HL-60 (cell line): ENCODE measurements at regions not wholly inside any gene's neighbourhood (a gene's known extent, or its start where the extent isn't known, plus 50 kb on each side); places are given as distances from the start of the nearest gene placed in this dataset.

Experiments
- CTCF ChIP-seq: IDR thresholded peaks from one replicate; pipeline ENCODE4 v1.5.1; 2011; ENCODE audit warnings: low read length, control low read depth, inconsistent platforms; ENCODE audit not compliant: insufficient read depth
- POLR2AphosphoS5 ChIP-seq: IDR thresholded peaks from 2 replicates; pipeline ENCODE4 v1.6.1; 2012; ENCODE audit warnings: low read depth
- TF ChIP-seq, protein P1 (sequence below): IDR thresholded peaks from 2 replicates; pipeline ENCODE4 v1.6.1; 2012; ENCODE audit warnings: low read depth; ENCODE audit not compliant: insufficient replicate concordance

- no peak for TF ChIP-seq CTCF
- TF ChIP-seq, protein P1, sequence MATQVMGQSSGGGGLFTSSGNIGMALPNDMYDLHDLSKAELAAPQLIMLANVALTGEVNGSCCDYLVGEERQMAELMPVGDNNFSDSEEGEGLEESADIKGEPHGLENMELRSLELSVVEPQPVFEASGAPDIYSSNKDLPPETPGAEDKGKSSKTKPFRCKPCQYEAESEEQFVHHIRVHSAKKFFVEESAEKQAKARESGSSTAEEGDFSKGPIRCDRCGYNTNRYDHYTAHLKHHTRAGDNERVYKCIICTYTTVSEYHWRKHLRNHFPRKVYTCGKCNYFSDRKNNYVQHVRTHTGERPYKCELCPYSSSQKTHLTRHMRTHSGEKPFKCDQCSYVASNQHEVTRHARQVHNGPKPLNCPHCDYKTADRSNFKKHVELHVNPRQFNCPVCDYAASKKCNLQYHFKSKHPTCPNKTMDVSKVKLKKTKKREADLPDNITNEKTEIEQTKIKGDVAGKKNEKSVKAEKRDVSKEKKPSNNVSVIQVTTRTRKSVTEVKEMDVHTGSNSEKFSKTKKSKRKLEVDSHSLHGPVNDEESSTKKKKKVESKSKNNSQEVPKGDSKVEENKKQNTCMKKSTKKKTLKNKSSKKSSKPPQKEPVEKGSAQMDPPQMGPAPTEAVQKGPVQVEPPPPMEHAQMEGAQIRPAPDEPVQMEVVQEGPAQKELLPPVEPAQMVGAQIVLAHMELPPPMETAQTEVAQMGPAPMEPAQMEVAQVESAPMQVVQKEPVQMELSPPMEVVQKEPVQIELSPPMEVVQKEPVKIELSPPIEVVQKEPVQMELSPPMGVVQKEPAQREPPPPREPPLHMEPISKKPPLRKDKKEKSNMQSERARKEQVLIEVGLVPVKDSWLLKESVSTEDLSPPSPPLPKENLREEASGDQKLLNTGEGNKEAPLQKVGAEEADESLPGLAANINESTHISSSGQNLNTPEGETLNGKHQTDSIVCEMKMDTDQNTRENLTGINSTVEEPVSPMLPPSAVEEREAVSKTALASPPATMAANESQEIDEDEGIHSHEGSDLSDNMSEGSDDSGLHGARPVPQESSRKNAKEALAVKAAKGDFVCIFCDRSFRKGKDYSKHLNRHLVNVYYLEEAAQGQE: no peak
- TF ChIP-seq POLR2AphosphoS5: no peak
These were observed 179.9 kb upstream of the EEA1 start for GRCh38 chr12:93108985-93109384.
